HG02970 (cell line): ENCODE measurements at regions not wholly inside any gene's neighbourhood (a gene's known extent, or its start where the extent isn't known, plus 50 kb on each side); places are given as distances from the start of the nearest gene placed in this dataset.
"Not testable (repeated sequence)": the region's sequence is repeated elsewhere in the genome, so short reads cannot be mapped to it uniquely, and the experiment has no call there.

Experiments
- ATAC-seq: cut with Tn5 transposase; IDR thresholded peaks from one replicate; pipeline ENCODE4 v1.9.1; 2021; ENCODE audit warnings: mild to moderate bottlenecking, moderate library complexity, moderate number of reproducible peaks; ENCODE audit not compliant: unreplicated experiment, low FRiP score

- ATAC-seq: no peak
Measured at GRCh38 chr7:106535234-106535932, 125.6 kb downstream of the CCDC71L start.

DNA sequence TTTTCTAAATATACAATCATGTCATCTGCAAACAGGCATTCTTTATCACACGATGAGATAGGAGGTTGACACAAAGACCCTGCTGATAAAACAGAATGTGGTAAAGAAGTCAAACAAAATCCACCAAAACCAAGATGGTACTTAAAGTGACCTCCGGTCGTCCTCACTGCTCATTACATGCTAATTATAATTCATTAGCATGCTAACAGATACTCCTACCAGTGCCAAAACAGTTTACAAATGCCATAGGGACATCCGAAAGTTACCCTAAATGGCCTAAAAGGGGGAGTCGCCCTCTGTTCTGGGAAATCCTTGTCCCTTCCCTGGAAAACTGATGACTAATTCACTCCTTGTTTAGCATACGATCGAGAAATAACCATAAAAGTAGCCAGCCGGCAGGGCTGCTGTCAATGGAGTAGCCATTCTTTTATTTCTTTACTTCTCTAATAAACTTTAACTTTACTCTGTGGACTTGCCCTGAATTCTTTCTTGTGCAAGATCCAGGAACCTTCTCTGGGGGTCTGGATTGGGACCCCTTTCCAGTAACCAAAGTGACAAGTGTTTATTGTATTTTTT, 126.6 kb downstream of the CCDC71L start:
- ATAC-seq: no peak

DNA sequence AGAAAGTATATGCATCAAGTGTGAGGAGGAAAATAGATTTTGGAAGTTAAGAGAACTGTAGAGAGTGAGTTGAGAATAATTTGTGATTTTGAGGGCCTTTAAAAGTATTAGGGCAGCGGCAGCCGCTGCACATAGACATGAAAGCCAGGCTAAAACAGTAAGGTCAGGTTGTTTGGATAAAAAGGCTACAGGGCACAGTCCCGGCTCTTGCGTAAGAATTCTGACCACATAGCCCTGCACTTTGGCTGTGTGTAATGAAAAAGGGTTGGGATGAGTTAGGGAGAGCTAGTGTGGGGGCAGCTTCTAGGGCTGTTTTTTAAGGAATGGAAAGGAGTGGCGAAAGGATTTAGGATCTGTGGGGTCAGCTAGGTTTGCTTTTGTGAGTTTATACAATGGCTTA, 130.8 kb downstream of the CCDC71L start:
- not testable (repeated sequence) for ATAC-seq

DNA sequence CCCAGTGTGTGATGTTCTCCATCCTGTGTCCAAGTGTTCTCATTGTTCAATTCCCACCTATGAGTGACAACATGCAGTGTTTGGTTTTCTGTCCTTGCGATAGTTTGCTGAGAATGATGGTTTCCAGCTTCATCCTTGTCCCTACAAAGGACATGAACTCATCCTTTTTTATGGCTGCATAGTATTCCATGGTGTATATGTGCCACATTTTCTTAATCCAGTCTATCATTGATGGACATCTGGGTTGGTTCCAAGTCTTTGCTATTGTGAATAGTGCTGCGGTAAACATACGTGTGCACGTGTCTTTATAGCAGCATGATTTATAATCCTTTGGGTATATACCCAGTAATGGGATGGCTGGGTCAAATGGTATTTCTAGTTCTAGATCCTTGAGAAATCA, 134.3 kb downstream of the CCDC71L start:
- not testable (repeated sequence) for ATAC-seq

DNA sequence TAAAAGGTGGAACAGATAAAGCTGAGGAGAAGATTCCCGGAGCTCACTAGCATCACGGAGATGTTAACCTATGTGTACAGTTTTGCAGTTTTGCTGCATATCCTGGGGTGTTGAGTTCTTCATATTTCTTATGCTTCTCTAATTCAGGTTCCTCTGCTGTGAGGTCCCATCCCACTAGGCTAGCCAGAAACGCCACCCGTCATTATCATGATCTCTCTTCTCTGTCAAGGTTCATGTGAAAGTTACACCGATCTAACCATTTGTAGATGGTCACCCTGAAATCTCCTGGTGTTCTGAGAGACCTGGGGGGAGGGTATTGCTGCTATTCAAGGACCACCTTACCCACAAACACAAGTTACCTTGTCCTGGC, 136.3 kb downstream of the CCDC71L start:
- no peak for ATAC-seq

- no peak for ATAC-seq
Measured at GRCh38 chr7:106523482-106523881, 137.5 kb downstream of the CCDC71L start.

- ATAC-seq: no peak
Measured at GRCh38 chr7:106522696-106523095, 138.3 kb downstream of the CCDC71L start.

- ATAC-seq: no peak
Measured at GRCh38 chr7:106521541-106521940, 139.4 kb downstream of the CCDC71L start.

- ATAC-seq: no peak
Measured at GRCh38 chr7:106520962-106521514, 139.9 kb downstream of the CCDC71L start.

- no peak for ATAC-seq
Measured at GRCh38 chr7:106518967-106519366, 142.0 kb downstream of the CCDC71L start.

- ATAC-seq: no peak
Measured at GRCh38 chr7:106518239-106518638, 142.7 kb downstream of the CCDC71L start.

DNA sequence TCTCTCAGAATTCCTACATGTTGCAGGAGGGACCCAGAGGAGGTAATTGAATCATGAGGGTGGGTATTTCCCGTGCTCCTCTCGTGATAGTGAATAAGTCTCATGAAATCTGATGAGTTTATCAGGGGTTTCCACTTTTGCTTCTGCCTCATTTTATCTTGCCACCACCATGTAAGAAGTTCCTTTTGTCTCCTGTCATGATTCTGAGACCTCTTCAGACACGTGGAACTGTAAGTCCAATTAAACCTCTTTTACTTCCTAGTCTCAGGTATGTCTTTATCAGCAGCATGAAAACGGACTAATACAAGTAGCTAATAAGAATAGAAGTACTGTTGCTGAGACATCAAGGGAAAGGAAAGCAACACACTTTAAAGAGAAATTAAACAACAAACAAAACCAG, 143.4 kb downstream of the CCDC71L start:
- no peak for ATAC-seq

DNA sequence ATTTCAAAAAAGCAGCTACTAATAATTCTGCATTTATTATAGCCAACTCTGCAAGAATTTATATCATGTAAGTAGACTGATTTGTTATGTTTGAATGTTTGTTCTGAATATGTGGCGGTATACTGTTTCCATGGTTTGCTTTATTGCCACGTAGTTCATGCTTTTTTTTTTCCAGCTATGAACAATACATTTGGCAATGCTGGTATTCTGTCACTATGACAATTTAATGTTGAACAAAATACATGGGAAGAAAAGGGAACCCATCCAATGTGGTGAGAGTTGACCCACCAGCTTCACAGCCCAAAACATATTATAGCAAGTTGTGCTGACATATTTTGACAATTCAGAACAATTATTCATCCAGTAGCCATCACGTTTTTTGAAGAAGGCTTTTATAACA, 145.6 kb downstream of the CCDC71L start:
- no peak for ATAC-seq

DNA sequence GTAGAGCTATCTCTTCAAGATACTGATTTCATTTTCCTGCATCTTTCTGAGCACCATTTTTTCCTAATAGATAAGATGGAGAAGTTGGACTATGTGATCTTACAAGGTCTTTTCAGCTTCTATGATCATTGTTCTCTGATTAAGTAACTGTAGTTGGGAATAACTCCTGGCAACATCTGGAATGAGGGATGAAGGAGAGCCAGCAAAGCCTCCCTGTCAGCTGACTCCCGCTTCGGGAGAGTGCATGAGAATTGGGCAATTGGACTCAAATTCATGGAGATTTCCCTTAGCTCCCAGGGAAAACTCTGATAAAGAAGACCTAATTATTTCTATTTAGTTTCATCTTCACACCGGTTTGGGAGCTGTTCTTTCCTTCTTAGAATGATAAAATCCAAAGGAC, 146.1 kb downstream of the CCDC71L start:
- no peak for ATAC-seq

DNA sequence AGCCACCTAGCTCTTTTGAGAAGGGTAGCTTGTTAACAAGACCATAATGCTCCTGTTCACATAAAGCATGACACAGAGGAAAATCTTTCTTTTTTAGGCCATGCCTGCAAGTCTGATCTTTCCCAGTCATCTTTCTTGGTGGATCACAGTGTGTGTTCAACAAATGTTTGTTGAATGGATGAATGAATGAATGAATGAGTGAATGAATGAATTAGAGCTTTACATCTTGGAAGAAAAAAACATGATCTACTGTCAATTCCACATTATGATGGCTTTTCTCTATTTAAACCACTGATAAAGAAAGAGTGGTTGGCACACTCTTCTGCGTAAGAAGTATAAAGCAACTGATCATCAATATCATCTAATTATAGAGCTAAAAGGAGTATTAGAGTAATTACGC, 148.7 kb downstream of the CCDC71L start:
- ATAC-seq: no peak

- ATAC-seq: no peak
Measured at GRCh38 chr7:106504645-106505044, 156.3 kb downstream of the CCDC71L start.

DNA sequence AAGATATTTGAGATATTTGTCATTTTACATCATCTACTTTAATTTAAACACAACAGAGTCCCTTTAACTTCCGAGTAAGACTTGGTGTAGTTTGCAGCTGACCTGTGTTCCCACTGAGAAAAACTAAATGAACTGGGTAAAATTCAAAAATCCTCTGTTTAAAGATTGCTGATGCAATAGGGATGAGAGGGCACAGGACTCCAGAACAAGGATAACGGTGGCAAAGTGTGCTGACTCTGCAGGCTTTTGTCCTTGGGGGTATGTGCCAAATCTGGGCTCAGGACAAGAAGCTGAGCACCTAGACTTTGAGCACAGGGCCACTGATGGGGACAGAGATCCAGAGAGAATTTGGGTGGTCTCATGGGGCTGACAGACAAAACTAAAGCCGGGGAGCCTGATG, 156.8 kb downstream of the CCDC71L start:
- no peak for ATAC-seq

DNA sequence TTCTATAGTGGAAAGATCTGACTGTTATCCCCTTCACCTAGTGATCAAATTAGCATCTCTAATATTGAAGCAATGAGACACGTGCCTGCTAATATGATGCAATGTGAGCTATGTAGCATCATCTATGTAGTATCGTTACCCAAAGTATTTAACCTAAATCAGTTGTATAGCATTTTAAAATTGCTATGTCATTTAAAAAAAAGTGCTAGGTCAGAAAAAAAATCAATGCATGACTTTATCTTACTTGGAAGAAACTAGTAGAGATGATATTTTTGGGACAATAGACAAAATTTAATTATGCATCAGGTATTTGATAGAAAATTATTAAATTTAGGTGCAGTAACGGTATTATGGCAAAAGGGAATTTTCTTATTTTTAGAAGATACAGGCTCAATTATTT, 157.3 kb downstream of the CCDC71L start:
- ATAC-seq: no peak

DNA sequence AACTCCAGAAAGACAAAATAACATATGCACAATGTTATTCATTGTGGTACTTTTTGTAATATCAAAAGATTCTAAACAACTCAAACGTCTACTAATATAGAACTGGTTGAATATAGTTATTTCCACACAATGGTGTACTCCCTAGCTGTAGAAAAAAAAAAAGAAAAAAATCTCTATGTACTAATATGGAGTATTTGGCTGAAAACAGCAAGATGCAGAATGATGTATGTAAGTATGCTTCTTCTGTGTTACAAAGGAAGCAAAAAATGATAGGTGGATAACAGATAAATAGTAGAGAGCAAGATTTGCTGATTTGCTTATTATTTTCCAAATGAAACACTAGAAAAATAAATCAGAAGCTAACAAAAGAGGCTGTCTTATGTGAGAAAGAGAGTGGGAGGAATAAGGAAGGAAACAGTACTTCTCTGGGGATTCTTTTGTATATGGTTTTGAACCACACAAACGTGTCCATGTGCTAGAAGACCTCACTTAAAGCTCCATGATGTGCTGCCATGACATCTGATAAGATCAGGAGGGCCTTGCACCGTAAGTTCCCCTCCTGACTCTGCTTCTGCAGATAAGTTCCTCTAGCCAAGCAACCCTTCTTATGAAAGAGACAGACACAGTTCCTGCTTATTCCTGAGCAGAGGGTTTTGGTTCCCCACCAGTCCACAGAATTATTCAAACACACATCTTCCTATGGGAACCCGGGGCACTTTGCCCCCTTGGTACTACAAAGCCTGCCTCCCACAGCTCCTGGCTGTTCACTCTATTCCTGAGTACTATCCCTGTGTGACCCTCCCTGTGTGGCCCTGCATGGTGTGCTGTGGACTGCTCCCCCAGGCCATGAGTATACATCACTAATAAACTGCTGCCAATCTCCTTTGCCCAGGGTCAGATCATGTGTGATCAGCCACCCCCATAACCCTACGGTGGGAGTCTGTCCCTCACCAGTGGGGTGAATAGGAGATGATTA, 159.1 kb downstream of the CCDC71L start:
- no peak for ATAC-seq

DNA sequence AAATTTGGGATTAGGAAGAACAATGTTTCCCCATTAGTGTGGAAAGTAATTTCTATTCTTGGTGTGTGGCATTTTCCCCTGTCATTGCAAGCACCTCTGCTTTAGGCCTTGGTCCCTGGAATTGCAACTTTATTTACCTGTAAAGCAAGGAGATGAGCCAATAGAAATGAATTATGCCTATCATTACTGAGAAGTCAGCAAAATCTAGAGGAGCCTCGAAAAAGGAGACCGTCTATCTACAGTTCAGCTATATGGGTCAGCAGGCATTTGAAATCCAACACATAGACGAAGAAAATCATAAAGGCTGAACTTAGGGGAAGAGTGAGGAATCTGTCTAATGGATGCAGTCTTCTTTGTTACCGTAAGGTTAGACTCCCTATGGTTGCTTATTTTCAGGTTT, 161.1 kb downstream of the CCDC71L start:
- ATAC-seq: no peak

GRCh38 chr7:106498005-106498404, 163.0 kb downstream of the CCDC71L start:
- not testable (repeated sequence) for ATAC-seq
